ENCODE measurements at regions not wholly inside any gene's neighbourhood (a gene's known extent, or its start where the extent isn't known, plus 50 kb on each side); places are given as distances from the start of the nearest gene placed in this dataset.

DNA sequence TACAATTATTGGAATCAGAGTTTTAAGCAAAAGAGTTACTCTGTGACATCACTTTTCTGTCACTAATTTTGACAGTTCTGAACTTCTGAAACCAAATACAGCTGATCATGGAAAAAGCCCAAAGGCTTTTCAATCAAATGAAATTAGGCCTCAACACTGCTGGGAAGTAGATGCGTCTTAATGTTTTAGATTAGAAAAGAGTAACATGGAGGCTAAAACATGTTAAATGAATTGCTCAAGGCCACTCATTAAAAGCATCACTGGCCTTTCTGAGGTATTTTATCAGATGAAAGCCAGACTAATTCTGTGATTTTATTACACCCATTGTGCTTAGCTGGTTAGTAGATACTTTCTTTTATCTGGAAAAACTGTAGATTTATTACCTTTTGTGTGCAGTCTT is 672.6 kb downstream of the CENPC start:
- TF ChIP-seq POLR2A (IDR thresholded peaks at IDR 0.05) (no peak), POLR2AphosphoS5 (IDR thresholded peaks at IDR 0.05) (no peak)
- TF ChIP-seq, protein P1, sequence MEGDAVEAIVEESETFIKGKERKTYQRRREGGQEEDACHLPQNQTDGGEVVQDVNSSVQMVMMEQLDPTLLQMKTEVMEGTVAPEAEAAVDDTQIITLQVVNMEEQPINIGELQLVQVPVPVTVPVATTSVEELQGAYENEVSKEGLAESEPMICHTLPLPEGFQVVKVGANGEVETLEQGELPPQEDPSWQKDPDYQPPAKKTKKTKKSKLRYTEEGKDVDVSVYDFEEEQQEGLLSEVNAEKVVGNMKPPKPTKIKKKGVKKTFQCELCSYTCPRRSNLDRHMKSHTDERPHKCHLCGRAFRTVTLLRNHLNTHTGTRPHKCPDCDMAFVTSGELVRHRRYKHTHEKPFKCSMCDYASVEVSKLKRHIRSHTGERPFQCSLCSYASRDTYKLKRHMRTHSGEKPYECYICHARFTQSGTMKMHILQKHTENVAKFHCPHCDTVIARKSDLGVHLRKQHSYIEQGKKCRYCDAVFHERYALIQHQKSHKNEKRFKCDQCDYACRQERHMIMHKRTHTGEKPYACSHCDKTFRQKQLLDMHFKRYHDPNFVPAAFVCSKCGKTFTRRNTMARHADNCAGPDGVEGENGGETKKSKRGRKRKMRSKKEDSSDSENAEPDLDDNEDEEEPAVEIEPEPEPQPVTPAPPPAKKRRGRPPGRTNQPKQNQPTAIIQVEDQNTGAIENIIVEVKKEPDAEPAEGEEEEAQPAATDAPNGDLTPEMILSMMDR (IDR thresholded peaks at IDR 0.05): no peak

All from breast epithelium (tissue), 3 donors.